Lower leg skin (tissue), 4 donors: ENCODE measurements at regions not wholly inside any gene's neighbourhood (a gene's known extent, or its start where the extent isn't known, plus 50 kb on each side); places are given as distances from the start of the nearest gene placed in this dataset.

Source experiments
- DNase-seq, 2 donors: peaks; one replicate each; pipeline ENCODE4 v3.0.0-alpha.2; 2019; ENCODE audit warnings: low spot score in 2 of 2
- H3K4me3 ChIP-seq: fragments of 200-600 bp; sonication (generic); 2 replicates; pipeline ENCODE4 v1.5.1; 2017; ENCODE audit warnings: mild to moderate bottlenecking, low read depth; ENCODE audit not compliant: poor library complexity, severe bottlenecking
- POLR2A ChIP-seq, 2 donors: fragments of 450-650 bp; IDR thresholded peaks; one replicate each; pipeline ENCODE4 v1.6.1; 2016 to 2017; ENCODE audit warnings: antibody characterized with exemption in 2 of 2, mild to moderate bottlenecking in 1 of 2, moderate library complexity in 1 of 2
- WGBS, 2 donors: methylation state at CpG; one replicate each; pipeline ENCODE4 v1.1.5; 2018; 5-methylcytosine and 5-hydroxymethylcytosine counted together
- intact Hi-C: fragments of 100-400 bp; cut with DNase I; formaldehyde crosslinking; loops from one replicate; pipeline ENCODE4 v1.15.0; 2023; ENCODE audit warnings: low total_unique reads
- TF ChIP-seq, protein P1 (sequence below), 3 donors: fragments of 450-650 bp; IDR thresholded peaks; one replicate each; pipeline ENCODE4 v1.5.1; 2016; ENCODE audit warnings: antibody characterized with exemption in 3 of 3, mild to moderate bottlenecking in 3 of 3, moderate library complexity in 2 of 3

GRCh38 chr2:145845923-145846322, 1326.0 kb upstream of the ZEB2 start:
- no peak for TF ChIP-seq POLR2A (IDR thresholded peaks at IDR 0.05)
- TF ChIP-seq, protein P1, sequence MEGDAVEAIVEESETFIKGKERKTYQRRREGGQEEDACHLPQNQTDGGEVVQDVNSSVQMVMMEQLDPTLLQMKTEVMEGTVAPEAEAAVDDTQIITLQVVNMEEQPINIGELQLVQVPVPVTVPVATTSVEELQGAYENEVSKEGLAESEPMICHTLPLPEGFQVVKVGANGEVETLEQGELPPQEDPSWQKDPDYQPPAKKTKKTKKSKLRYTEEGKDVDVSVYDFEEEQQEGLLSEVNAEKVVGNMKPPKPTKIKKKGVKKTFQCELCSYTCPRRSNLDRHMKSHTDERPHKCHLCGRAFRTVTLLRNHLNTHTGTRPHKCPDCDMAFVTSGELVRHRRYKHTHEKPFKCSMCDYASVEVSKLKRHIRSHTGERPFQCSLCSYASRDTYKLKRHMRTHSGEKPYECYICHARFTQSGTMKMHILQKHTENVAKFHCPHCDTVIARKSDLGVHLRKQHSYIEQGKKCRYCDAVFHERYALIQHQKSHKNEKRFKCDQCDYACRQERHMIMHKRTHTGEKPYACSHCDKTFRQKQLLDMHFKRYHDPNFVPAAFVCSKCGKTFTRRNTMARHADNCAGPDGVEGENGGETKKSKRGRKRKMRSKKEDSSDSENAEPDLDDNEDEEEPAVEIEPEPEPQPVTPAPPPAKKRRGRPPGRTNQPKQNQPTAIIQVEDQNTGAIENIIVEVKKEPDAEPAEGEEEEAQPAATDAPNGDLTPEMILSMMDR (IDR thresholded peaks at IDR 0.05) = no peak
- intact Hi-C loops = no loop called here
- WGBS, 2 donors = 77% methylated on average over 3 of the region's 3 CpGs
- no peak for DNase-seq
- H3K4me3 ChIP-seq = no peak overlapping the region

DNA sequence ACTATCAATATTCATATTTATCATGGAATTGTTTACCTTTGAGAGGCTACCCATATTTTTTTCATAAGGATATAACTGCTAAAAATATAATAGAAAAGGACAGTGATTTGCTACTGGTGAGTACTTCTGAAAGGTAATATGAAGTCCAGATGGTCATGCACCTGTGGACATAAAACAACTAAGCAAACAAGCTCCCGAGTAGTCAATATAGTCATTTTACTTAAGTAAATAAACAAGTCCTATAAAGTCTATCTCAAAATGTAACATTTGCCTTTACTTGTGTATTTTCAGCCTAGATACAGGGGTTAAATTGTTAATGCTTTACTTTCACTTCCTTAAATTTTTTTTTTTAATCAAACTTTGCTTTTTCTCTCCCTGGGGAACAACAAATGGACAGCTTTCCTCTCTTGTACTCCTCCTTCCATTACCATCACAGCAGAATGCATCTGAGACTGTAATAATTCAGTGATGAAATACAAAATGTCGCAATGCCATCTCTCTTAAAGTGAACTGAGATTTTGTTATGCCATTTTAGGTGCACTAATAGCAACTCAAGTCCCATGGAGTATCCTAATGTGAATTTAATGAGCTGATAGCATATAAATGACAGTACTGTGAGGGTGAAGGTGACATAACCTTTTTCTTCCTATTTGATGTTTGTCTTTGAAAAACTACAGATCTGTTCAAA, 1325.4 kb upstream of the ZEB2 start:
- DNase-seq = no peak
- WGBS, 2 donors = 76 to 84% methylated on average over 2 of the region's 2 CpGs
- no peak overlapping the region for H3K4me3 ChIP-seq
- TF ChIP-seq, protein P1 (IDR thresholded peaks at IDR 0.05) = no peak
- TF ChIP-seq POLR2A (IDR thresholded peaks at IDR 0.05) = no peak
- intact Hi-C loops = no loop called here

GRCh38 chr2:145841973-145842372, 1322.1 kb upstream of the ZEB2 start:
- 41 to 54% methylated on average over 3 of the region's 3 CpGs for WGBS, 2 donors
- no peak for DNase-seq
- TF ChIP-seq, protein P1 (IDR thresholded peaks at IDR 0.05) = no peak
- no peak for TF ChIP-seq POLR2A (IDR thresholded peaks at IDR 0.05)
- intact Hi-C loops = no loop called here
- H3K4me3 ChIP-seq = no peak overlapping the region

DNA sequence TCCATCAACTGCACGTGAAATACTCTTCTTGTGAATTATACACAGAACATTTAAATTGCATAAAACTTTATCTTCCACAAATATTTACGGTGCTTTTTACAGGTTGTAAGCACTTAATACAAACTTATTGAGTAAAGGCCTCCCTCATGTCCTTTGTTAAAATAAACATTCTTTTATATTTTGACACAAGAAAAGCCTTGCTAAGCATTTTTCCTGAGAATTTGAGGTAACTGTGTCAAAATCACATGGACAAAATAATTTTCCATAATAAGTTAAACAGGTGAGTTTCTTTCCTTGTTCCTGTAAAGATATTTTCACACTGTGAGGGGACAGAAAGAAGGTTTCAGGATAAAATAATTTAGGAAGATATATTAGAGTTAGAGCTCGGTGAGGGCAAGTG, 1317.1 kb upstream of the ZEB2 start:
- intact Hi-C loops = no loop called here
- no peak for DNase-seq
- 90 to 92% methylated on average over 3 of the region's 3 CpGs for WGBS, 2 donors
- H3K4me3 ChIP-seq = no peak overlapping the region
- TF ChIP-seq POLR2A (IDR thresholded peaks at IDR 0.05) = no peak
- TF ChIP-seq, protein P1 (IDR thresholded peaks at IDR 0.05) = no peak

- no peak overlapping the region for H3K4me3 ChIP-seq
- no peak for DNase-seq
- WGBS, 2 donors = 54 to 57% methylated on average over 1 of the region's 1 CpG
- no peak for TF ChIP-seq POLR2A (IDR thresholded peaks at IDR 0.05)
- TF ChIP-seq, protein P1 (IDR thresholded peaks at IDR 0.05) = no peak
- intact Hi-C loops = no loop called here
Observed at GRCh38 chr2:145835665-145836064, 1315.7 kb upstream of the ZEB2 start.

DNA sequence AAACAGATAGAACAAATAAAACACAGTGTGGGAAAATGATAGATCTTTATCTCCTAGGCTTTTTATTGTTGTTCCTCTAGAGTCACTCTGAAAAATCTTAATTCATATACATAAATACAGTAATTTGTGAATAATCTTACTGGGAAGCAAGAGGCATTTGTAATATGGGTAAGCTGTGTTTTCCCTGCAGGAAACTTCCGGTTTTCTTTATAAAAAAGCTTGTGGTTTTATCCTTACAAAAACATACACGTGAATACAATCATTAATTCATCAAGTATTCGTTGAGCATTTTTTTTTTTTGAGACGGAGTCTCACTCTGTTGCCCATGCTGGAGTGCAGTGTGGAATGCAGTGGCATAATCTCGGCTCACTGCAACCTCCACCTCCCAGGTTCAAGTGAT, 1312.8 kb upstream of the ZEB2 start:
- no peak for DNase-seq
- TF ChIP-seq, protein P1 (IDR thresholded peaks at IDR 0.05) = no peak
- TF ChIP-seq POLR2A (IDR thresholded peaks at IDR 0.05) = no peak
- intact Hi-C loops = no loop called here
- no peak overlapping the region for H3K4me3 ChIP-seq
- 87 to 90% methylated on average over 5 of the region's 5 CpGs for WGBS, 2 donors
